ENCODE measurements at regions not wholly inside any gene's neighbourhood (a gene's known extent, or its start where the extent isn't known, plus 50 kb on each side); places are given as distances from the start of the nearest gene placed in this dataset.

DNA sequence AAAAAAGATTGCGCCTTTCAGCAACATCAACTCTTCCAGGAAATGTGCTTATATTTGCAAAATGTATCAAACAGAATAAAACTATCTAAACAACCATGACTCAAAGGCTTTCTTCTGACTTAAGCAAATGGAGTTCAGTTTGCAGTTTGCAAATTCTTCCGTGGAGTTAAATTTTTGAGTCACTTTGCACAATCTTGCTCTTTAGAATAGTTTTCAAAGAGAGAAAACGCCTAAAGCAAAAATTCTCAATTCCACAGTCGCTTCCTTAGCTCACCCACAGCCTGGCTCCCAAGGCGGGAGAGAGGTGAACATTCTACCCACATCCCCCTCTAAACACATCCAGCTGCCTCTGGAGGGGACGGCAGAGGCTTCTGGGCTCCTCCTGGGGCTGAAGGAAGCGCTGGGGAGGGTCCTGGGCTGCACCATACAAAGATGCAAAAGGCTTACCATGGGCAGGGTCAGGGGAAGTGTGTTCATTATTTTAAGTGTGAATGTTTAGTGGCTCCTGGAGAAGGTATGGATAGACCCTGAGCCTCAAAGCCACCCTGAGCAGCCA, 1487.3 kb downstream of the TBC1D22A start:
- H3K4me3 ChIP-seq, result no peak overlapping the region
- peaks cover 0 to 7% of the 10 kb centered on the region in 2 donors for H3K27me3 ChIP-seq
- TF ChIP-seq EP300 (IDR thresholded peaks at IDR 0.05) (no peak), POLR2A (IDR thresholded peaks at IDR 0.05) (no peak)
- TF ChIP-seq, protein P1, sequence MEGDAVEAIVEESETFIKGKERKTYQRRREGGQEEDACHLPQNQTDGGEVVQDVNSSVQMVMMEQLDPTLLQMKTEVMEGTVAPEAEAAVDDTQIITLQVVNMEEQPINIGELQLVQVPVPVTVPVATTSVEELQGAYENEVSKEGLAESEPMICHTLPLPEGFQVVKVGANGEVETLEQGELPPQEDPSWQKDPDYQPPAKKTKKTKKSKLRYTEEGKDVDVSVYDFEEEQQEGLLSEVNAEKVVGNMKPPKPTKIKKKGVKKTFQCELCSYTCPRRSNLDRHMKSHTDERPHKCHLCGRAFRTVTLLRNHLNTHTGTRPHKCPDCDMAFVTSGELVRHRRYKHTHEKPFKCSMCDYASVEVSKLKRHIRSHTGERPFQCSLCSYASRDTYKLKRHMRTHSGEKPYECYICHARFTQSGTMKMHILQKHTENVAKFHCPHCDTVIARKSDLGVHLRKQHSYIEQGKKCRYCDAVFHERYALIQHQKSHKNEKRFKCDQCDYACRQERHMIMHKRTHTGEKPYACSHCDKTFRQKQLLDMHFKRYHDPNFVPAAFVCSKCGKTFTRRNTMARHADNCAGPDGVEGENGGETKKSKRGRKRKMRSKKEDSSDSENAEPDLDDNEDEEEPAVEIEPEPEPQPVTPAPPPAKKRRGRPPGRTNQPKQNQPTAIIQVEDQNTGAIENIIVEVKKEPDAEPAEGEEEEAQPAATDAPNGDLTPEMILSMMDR (IDR thresholded peaks at IDR 0.05), result no peak
- no peaks in the 10 kb centered on the region for H3K9me3 ChIP-seq
- WGBS, 2 donors, result 51 to 53% methylated on average over 7 of the region's 7 CpGs
- no peak for DNase-seq (ENCODE audit: low spot score in 2 of 2)
- H3K36me3 ChIP-seq, result no peaks in the 10 kb centered on the region
- H3K27ac ChIP-seq, result no peak overlapping the region
- H3K4me1 ChIP-seq, result no peaks in the 10 kb centered on the region

DNA sequence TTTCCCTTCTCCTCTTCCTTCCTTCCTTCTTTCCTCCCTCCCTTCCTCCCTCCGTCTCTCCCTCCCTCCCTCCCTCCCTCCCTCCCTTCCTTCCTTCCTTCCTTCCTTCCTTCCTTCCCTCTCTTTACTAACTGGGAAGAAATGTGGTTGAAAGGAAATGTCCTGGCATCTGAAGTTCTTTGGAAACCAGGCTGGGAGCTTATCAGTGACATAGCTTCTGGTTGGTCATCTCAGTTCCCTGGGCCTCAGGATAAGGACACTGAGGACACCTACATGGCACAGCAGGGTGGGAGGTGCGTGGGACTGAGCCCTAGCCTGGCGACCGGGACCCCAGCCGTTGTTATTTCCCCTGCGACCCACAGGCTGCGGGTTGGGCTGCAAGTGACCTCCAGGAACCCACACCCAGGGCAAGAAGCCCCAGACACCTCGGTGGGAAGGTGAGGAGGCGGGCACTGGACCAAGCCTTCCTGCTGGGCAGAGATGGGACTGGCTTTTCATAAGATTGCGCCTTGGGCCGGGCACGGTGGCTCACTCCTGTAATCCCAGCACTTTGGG, 1486.5 kb downstream of the TBC1D22A start:
- DNase-seq (ENCODE audit: low spot score in 2 of 2), result no peak
- 53 to 71% methylated on average over 8 of the region's 12 CpGs for WGBS, 2 donors
- H3K4me3 ChIP-seq, result no peak overlapping the region
- H3K9me3 ChIP-seq, result no peaks in the 10 kb centered on the region
- no peak overlapping the region for H3K27ac ChIP-seq
- H3K36me3 ChIP-seq, result no peaks in the 10 kb centered on the region
- H3K4me1 ChIP-seq, result no peaks in the 10 kb centered on the region
- peaks cover 0 to 7% of the 10 kb centered on the region in 2 donors for H3K27me3 ChIP-seq
- TF ChIP-seq POLR2A (IDR thresholded peaks at IDR 0.05), result no peak
- TF ChIP-seq EP300 (IDR thresholded peaks at IDR 0.05), result no peak
- TF ChIP-seq, protein P1 (IDR thresholded peaks at IDR 0.05), result no peak

DNA sequence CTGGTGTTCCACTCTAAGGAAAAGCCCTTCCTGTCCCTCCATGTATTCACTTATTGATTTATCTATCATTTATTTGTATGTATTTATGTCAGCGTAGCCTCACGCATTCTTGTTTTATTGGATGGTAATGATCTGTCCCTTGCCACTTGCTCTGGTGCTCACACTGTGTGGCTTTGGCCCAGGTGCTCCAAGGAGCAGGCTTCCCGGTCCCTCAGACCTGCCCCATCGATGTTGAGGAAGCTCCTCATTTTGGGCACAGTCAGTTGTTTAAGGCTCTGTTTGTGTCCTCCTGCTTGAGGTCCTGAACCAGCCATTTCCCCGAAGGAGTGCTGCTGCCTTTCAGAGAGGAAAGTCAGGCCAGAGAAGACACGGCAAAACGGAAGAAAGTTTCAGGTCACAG, 1485.4 kb downstream of the TBC1D22A start:
- 74 to 78% methylated on average over 7 of the region's 7 CpGs for WGBS, 2 donors
- Histone ChIP-seq H3K27me3 (peaks cover 0 to 3% of the 10 kb centered on the region in 2 donors), H3K36me3 (no peaks in the 10 kb centered on the region), H3K4me1 (no peaks in the 10 kb centered on the region), H3K9me3 (peaks cover 0 to 4% (median 0%) of the 10 kb centered on the region in 4 donors), H3K4me3 (no peak overlapping the region), H3K27ac (no peak overlapping the region)
- no peak for TF ChIP-seq EP300 (IDR thresholded peaks at IDR 0.05)
- no peak for TF ChIP-seq POLR2A (IDR thresholded peaks at IDR 0.05)
- TF ChIP-seq, protein P1 (IDR thresholded peaks at IDR 0.05), result no peak
- no peak for DNase-seq (ENCODE audit: low spot score in 2 of 2)

DNA sequence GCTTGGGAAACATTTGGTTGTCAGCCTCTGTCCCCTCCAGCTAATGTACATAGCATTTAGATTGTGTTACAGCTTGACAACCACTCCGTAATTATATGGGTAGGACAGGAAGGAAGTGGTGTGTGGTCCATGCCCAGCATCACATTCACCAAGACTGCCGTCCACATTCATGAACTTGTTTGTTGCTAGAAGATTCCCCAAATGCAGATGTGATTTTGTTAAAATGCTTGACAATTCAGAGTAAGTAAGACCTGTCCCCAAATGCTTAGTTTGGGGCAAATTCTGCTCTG, 1482.7 kb downstream of the TBC1D22A start:
- peaks cover 0 to 3% of the 10 kb centered on the region in 2 donors for H3K27me3 ChIP-seq
- H3K36me3 ChIP-seq, result no peaks in the 10 kb centered on the region
- peaks cover 0 to 4% (median 0%) of the 10 kb centered on the region in 4 donors for H3K9me3 ChIP-seq
- TF ChIP-seq, protein P1 (IDR thresholded peaks at IDR 0.05), result no peak
- DNase-seq (ENCODE audit: low spot score in 2 of 2), result no peak
- WGBS, 2 donors, result 35 to 55% methylated on average over 2 of the region's 2 CpGs
- no peaks in the 10 kb centered on the region for H3K4me1 ChIP-seq
- H3K27ac ChIP-seq, result no peak overlapping the region
- H3K4me3 ChIP-seq, result no peak overlapping the region

DNA sequence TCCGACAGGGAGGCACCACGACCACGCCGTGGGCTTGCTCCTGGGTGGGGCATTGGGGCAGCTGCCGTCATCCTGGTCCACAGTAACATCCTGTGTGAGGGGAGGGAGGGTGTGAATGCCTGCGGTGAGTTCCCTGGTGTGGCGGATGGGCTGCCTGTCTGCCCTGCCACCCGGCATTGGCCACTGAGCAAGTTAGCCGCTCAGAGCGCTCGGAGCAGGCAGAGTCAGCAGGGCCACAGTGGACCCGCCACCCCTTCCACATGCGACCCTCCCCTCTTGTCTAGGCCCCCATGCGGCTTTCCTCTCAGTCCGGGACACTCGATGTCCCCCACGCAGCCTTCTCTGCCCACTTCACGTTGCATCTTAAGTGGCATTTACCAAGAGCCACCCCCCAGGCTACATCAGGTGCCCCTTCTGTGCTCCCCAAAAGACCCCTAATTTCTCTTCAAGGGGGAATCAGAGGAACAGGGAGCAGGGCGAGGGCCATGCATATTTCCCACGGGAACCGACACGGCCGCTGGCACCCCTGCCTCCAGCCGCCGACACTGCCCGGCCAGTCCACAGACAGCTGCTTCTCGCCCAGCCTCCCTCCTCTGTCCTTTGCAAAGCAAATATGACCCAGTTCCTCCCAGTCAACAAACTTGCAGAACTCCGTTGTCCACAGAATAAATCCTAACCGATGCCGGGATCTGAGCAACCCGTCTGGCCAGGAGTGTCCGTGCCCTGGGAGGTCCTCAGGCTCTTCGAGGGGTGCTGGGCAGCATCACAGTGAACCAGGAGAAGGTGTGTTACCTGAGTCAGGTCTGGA, 1482.1 kb downstream of the TBC1D22A start:
- Histone ChIP-seq H3K27ac (no peak overlapping the region), H3K36me3 (no peaks in the 10 kb centered on the region), H3K4me3 (no peak overlapping the region), H3K27me3 (peaks cover 0 to 3% of the 10 kb centered on the region in 2 donors), H3K4me1 (no peaks in the 10 kb centered on the region), H3K9me3 (peaks cover 0 to 4% (median 0%) of the 10 kb centered on the region in 4 donors)
- no peak for TF ChIP-seq EP300 (IDR thresholded peaks at IDR 0.05)
- no peak for TF ChIP-seq POLR2A (IDR thresholded peaks at IDR 0.05)
- TF ChIP-seq, protein P1 (IDR thresholded peaks at IDR 0.05), result no peak
- DNase-seq (ENCODE audit: low spot score in 2 of 2), result no peak
- 88 to 94% methylated on average over 31 to 33 of the region's 33 CpGs for WGBS, 2 donors

All from tibial nerve (tissue), 4 donors.